CD1c-positive myeloid dendritic cell (primary cell): ENCODE measurements at regions not wholly inside any gene's neighbourhood (a gene's known extent, or its start where the extent isn't known, plus 50 kb on each side); places are given as distances from the start of the nearest gene placed in this dataset.
"Not testable (repeated sequence)": the region's sequence is repeated elsewhere in the genome, so short reads cannot be mapped to it uniquely, and the experiment has no call there.

Source experiments
- DNase-seq: peaks from one replicate; pipeline ENCODE4 v3.0.0-alpha.2; 2016; ENCODE audit errors: extremely low spot score

DNA sequence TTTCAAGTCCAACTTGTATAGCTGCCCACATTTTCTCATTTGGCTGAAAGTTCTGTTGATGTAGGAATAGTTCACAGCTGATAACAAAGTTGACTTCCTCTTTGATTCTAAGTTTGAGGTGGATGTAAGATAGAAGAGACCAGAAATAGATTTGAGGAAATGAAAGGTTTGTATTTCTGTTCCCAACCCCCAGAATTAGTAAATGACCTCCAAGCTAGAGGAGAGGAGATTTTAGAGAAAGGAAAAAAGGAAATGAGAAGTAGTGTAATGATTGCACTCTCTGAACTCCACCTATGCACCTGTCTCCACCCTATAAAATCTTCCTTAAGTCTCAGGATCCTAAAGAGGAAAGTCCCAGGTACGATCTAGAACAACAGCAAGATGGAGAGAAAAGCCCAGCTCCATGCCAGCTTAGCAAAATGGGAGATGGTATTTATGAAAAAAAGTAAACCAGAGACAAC lies 130.4 kb upstream of the POC5 start:
- peak; percentile 48 for DNase-seq

DNA sequence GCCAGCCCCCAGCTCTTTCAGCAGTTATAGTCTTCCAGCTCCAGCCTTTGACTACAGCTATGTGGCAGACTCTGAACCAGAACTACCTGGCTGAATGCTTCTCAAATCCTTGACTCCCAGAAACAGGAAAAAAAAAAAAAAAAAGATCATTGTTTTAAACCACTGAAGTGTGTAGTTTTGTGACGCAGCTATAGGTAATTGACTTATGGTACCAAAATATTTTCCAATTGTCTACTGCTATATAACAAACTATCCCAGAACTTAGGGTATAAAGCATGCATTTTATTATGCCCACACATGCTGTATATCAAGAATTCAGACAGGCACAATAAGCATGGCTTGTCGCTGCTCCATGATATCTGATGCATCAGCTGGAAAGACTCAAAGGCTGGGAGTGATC lies 127.1 kb upstream of the POC5 start:
- DNase-seq, result no peak

DNA sequence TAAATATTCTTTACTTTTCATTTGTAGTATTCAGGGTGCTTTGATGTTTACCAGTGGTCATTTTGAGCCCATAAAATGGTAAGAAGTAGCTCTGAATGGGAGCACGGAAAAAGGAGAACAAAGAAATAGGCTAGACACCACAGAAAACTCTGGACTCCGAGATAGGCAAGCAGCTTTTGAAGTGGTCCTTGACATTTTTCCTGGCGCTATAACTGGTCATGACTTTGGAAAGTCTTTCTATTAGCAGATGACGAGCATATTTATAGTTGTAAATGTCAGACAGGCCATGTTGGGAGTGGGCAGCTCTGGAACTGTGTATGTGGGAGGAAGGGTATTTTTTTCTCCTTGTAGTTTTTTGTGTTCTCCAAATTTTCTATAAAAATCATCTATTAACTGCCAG lies 126.1 kb upstream of the POC5 start:
- DNase-seq, result no peak

DNA sequence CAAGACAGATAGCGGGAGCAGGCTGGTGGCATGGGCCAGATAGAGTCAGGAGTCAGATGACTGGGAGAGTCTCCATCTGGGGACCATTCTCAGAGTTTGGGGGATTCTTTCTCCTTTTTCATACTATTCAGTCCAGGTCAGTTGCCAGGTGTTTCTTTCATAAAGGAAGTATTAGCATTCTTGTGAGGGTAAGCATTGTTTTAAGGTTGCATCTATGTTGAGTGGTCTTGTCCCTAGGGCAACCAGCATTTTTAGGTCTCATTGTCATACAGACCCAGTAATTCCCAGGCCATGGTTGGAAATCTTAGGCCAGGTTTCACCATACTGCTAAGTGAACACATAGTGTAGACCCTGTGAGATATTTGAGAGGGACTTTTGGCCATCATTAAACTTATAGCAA lies 122.3 kb upstream of the POC5 start:
- no peak for DNase-seq

DNA sequence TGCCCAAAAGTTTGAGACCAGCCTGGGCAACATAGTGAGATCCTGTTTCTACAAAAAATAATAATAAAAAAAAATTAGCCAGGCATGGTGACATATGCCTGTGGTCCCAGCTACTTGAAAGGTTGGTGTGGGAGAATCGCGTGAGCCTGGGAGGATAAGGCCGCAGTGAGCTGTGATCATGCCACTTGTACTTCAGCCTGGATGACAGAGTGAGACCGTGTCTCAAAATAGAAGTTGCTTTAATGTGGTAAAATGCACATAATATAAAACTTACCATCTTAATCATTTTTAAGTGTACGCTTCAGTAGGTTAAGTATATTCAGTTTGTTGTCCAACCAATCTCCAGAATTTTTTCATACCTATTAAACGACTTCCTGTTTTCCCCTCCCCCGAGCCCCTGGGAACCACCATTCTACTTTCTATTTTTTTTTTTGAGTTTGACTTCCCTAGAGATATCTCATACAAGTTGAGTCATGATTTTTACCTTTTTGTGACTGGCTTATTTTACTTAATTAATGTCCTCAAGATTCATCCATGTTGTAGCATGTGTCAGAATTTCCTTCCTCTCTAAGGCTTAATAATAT lies 120.1 kb upstream of the POC5 start:
- no peak for DNase-seq

DNA sequence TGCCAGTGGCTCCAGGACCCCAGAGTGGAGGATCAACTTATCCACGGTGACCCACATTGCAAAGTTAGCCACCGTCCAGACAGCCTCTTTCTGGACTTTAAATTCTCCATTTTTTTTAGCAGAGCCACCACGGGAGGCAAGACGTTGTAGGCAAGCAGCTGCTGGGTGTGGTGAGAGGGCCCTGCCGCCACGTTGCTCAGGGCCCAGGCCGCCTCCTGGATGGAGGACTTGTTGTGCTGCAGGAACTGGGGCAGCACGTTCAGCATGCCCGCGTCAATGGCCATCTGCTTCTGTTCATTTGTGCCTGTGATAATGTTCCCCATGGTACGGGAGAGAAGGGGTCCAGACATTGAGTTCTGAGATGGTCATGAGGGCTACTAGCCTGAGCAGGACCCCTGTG lies 114.3 kb upstream of the POC5 start:
- no peak for DNase-seq

DNA sequence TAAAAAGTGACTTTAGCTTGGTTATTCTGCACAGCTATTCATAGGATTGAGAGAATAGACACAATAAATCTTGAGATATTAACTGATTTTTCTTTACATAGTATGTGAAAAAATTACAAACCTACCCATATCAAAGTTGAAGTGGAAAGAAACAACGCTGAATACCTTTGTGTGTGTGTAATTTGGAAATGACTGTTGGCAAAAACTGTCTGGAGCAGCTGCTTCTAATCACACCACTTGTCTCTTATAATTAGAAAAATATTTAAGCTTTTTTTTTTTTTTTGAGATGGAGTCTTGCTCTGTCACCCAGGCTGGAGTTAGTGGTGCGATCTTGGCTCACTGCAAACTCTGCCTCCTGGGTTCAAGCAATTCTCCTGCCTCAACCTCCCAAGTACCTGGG lies 110.8 kb upstream of the POC5 start:
- no peak for DNase-seq

DNA sequence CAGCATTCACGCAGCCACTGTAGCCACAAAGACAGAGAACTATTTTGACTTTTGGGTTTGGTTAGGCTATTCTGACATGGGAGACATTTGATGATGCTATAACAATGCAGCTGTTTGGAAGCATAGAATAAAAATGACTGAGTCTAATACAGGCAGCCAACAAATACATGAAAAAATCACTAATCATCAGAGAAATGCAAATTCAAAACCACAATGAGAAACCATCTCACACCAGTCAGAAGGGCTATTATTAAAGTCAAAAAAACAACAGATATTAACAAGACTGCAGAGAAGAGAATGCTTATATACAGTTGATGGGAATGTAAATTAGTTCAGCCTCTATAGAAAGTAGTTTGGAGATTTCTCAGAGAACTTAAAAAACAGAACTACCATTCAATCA lies 107.1 kb upstream of the POC5 start:
- DNase-seq, result no peak

DNA sequence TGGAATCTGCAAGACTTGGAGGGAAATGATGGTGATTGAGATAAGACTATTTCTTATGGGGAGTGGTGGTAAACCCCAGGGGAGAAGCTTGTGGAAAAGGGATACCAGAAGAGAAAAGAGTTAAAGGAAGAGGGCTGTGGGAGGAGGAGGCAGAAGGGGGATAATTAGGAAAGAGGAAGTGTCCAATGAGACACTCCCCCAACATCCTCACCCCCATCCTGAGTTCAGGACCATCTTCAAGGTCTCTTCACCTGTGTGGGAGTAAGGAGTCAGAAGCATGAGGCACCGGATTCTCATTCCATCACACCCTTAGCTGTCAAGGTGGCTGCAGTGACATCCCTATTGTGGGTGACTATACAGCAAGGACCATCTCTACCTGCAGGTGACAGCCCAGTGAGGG lies 106.6 kb upstream of the POC5 start:
- DNase-seq, result no peak

DNA sequence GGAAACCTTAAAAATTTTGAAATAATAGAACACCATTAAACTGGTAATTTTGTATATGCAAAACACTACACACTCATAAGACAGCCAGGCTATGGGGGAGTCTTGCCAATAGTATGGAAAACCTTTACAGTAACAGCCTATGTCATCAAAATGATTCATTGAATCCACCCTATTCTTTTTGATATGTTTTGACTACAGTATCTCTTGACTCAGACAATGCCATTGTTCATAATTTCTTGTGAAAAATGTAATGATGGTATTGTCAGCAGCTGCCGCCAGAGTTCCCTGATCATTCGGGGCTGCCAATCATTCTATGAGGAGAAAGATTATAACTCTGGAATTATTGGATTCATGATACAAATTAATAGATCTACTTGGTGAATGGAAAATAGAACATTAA lies 101.4 kb upstream of the POC5 start:
- DNase-seq, result no peak

DNA sequence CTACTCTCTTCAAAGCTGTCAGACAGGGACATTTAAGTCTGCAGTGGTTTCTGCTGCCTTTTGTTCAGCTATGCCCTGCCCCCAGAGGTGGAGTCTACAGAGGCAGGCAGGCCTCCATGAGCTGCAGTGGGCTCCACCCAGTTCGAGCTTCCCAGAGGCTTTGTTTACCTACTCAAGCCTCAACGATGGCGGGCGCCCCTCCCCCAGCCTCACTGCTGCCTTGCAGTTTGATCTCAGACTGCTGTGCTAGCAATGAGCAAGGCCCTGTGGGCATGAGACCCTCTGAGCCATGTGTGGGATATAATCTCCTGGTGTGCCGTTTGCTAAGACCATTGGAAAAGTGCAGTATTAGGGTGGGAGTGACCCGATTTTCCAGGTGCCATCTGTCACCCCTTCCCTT lies 82.5 kb upstream of the POC5 start:
- not testable (repeated sequence) for DNase-seq

DNA sequence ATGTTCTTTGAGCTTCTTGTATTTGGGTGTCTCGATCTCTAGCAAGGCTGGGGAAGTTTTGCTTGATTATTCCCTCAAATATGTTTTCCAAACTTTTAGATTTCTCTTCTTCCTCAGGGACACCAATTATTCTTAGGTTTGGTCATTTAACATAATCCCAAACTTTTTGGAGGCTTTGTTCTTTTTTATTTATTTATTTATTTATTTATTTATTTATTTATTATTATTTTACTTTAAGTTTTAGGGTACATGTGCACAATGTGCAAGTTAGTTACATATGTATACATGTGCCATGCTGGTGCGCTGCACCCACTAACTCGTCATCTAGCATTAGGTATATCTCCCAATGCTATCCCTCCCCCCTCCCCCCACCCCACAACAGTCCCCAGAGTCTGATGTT lies 52.1 kb upstream of the POC5 start:
- DNase-seq, result not testable (repeated sequence)
